Loucy (cell line): ENCODE measurements at regions not wholly inside any gene's neighbourhood (a gene's known extent, or its start where the extent isn't known, plus 50 kb on each side); places are given as distances from the start of the nearest gene placed in this dataset.
A peak's percentile ranks its signal among the peaks of the same experiment; 100 is the strongest.

ENCODE experiments used
- H2AFZ ChIP-seq: fragments of 200-600 bp; sonication (generic); 2 replicates; pipeline ENCODE4 v1.6.0; 2016; ENCODE audit warnings: antibody characterized with exemption, mild to moderate bottlenecking, low read length, moderate library complexity
- H3F3A ChIP-seq: fragments of 200-600 bp; 2 replicates; pipeline ENCODE4 v1.6.0; 2016; ENCODE audit warnings: antibody characterized with exemption, low read depth, mild to moderate bottlenecking
- H3K27me3 ChIP-seq: fragments of 200-600 bp; sonication (generic); 2 replicates; pipeline ENCODE4 v1.6.1; 2014; ENCODE audit warnings: low read length, mild to moderate bottlenecking; ENCODE audit not compliant: insufficient read depth, poor library complexity, severe bottlenecking
- H3K36me3 ChIP-seq: fragments of 200-600 bp; sonication (generic); 2 replicates; pipeline ENCODE4 v1.6.1; 2016; ENCODE audit warnings: low read length; ENCODE audit not compliant: insufficient read depth
- H3K4me1 ChIP-seq: fragments of 200-600 bp; sonication (generic); 2 replicates; pipeline ENCODE4 v1.5.1; 2014; ENCODE audit warnings: low read length, mild to moderate bottlenecking; ENCODE audit not compliant: insufficient read depth, poor library complexity, severe bottlenecking
- H3K4me2 ChIP-seq: fragments of 200-600 bp; sonication (generic); 2 replicates; pipeline ENCODE4 v1.6.0; 2014; ENCODE audit warnings: antibody characterized with exemption, low read length, low read depth, mild to moderate bottlenecking; ENCODE audit not compliant: poor library complexity, severe bottlenecking
- H3K4me3 ChIP-seq: fragments of 200-600 bp; sonication (generic); 2 replicates; pipeline ENCODE4 v1.5.1; 2014; ENCODE audit warnings: low read length, mild to moderate bottlenecking, mixed read lengths; ENCODE audit not compliant: poor library complexity, severe bottlenecking
- H3K79me2 ChIP-seq: fragments of 200-600 bp; sonication (generic); 2 replicates; pipeline ENCODE4 v1.6.1; 2014; ENCODE audit warnings: low read length; ENCODE audit not compliant: insufficient read depth
- H3K9ac ChIP-seq: fragments of 200-600 bp; sonication (generic); 2 replicates; pipeline ENCODE4 v1.6.0; 2014; ENCODE audit warnings: mild to moderate bottlenecking, low read depth, low read length, moderate library complexity; ENCODE audit not compliant: poor library complexity, severe bottlenecking
- H3K9me2 ChIP-seq: fragments of 200-600 bp; sonication (generic); replicated peaks from 2 replicates; pipeline ENCODE4 v1.6.1; 2016; ENCODE audit warnings: low read depth, low read length, mixed read lengths
- H3K9me3 ChIP-seq: fragments of 200-600 bp; sonication (generic); 2 replicates; pipeline ENCODE4 v1.6.1; 2014; ENCODE audit warnings: mild to moderate bottlenecking, antibody characterized with exemption, low read length, low read depth; ENCODE audit not compliant: insufficient read depth
- H4K20me1 ChIP-seq: fragments of 200-600 bp; sonication (generic); 2 replicates; pipeline ENCODE4 v1.6.0; 2014; ENCODE audit warnings: antibody characterized with exemption, low read length, mild to moderate bottlenecking; ENCODE audit not compliant: insufficient read depth, poor library complexity, severe bottlenecking
- EZH2phosphoT487 ChIP-seq: fragments of 200-600 bp; IDR thresholded peaks from 2 replicates; pipeline ENCODE4 v1.6.1; 2018; ENCODE audit warnings: antibody characterized with exemption, mild to moderate bottlenecking, moderate library complexity, borderline replicate concordance
- TF ChIP-seq, protein P1 (sequence below): fragments of 200-600 bp; sonication (generic); conservative IDR thresholded peaks from 2 replicates; pipeline ENCODE4 v1.5.1; 2014; ENCODE audit warnings: mild to moderate bottlenecking, antibody characterized with exemption, low read length

DNA sequence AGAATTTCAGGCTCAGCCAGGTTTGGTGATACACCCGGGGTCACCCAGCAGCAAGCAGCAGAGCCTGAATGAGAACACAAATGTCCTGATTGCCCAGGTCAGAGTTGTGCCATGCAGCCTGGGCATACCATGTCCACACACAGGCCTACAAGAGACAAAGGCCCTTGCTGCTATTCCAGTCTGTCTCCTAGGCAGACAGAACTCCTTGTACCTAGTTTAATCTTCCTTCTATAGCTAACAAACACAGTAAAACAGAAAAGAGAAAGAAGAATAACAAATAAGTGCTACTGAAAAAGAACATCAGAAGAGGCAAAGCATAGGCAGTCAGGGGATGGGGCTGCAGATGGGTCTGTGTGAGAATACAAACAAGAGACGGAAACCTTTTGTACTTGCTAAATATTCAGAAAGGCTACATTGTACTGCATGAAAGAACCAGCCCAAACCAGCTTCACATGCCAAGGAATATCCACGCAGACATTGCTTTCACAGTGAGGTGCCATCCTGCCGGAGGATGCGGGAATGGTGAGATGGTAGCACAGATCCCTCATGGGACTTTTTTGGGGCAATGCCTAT is 401.7 kb downstream of the OMA1 start:
- Histone ChIP-seq H4K20me1 (no peaks in the 10 kb centered on the region), H3K4me3 (no peak overlapping the region), H3K9me3 (peaks cover 12% of the 10 kb centered on the region; the same call in 1 of the 2 replicates), H3K36me3 (no peaks in the 10 kb centered on the region), H3F3A (peaks cover 10% of the 10 kb centered on the region), H3K9me2 (no peaks in the 10 kb centered on the region), H3K9ac (no peak overlapping the region), H3K79me2 (no peaks in the 10 kb centered on the region), H3K4me2 (no peak overlapping the region), H3K4me1 (peaks cover 47% of the 10 kb centered on the region), H3K27me3 (no peaks in the 10 kb centered on the region), H2AFZ (peak overlapping the region; percentile 29)
- TF ChIP-seq, protein P1, sequence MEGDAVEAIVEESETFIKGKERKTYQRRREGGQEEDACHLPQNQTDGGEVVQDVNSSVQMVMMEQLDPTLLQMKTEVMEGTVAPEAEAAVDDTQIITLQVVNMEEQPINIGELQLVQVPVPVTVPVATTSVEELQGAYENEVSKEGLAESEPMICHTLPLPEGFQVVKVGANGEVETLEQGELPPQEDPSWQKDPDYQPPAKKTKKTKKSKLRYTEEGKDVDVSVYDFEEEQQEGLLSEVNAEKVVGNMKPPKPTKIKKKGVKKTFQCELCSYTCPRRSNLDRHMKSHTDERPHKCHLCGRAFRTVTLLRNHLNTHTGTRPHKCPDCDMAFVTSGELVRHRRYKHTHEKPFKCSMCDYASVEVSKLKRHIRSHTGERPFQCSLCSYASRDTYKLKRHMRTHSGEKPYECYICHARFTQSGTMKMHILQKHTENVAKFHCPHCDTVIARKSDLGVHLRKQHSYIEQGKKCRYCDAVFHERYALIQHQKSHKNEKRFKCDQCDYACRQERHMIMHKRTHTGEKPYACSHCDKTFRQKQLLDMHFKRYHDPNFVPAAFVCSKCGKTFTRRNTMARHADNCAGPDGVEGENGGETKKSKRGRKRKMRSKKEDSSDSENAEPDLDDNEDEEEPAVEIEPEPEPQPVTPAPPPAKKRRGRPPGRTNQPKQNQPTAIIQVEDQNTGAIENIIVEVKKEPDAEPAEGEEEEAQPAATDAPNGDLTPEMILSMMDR, result no peak

DNA sequence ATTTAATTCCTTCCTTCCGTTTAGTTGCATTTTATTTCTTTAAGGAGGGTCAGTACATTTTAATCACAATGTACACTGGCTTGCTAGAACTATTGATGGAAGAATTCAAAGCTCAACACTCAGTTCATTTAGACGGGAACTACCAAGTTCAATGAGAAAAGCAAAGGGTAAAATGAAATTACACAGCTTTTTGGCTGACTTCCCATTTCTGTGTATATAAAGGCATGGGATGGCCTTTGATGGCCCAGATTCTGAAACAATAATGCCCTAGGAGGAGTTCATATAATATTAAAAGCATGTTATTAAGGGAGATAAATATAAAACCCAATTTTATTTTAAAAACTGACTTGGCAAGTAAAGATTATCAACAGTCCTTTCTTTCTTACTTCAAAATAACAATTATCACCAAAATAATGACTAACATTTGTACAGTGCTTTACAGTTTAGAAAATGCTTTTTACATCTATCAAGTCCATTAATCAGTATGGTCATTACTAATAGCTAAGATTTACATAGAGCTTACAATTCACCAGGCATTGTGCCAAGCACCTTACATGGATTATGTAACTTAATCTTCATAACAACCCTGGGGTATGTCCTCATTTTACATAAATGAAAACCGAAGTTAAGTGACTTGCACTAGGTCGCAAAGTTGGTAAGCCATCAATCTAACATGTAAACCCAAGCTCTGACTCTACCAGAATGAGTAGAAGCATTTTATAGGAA is 402.4 kb downstream of the OMA1 start:
- Histone ChIP-seq H3K4me2 (no peak overlapping the region), H3K9ac (peak overlapping the region; percentile 1)
- no peak for TF ChIP-seq EZH2phosphoT487
- TF ChIP-seq, protein P1, result no peak

GRCh38 chr1:58136387-58136786 is 410.1 kb downstream of the OMA1 start:
- Histone ChIP-seq H3K27me3 (no peaks in the 10 kb centered on the region), H3K9me3 (peaks cover 30% of the 10 kb centered on the region; the same call in 1 of the 2 replicates), H3K36me3 (no peaks in the 10 kb centered on the region), H4K20me1 (no peaks in the 10 kb centered on the region), H3K9ac (peak overlapping the region; percentile 72), H3K4me1 (peaks cover 45% of the 10 kb centered on the region), H3F3A (peaks cover 20% of the 10 kb centered on the region), H3K4me2 (peak overlapping the region; percentile 71), H3K79me2 (no peaks in the 10 kb centered on the region), H3K4me3 (peak overlapping the region; percentile 57), H3K9me2 (no peaks in the 10 kb centered on the region), H2AFZ (no peak overlapping the region)
- TF ChIP-seq EZH2phosphoT487, result no peak
- TF ChIP-seq, protein P1, result no peak

More for the DNA sequence above, 402.4 kb downstream of the OMA1 start:
- Histone ChIP-seq H3K4me3 (no peak overlapping the region), H2AFZ (peak overlapping the region; percentile 29; the same call in 1 of the 2 replicates), H3K79me2 (no peaks in the 10 kb centered on the region), H3F3A (peaks cover 5% of the 10 kb centered on the region), H3K36me3 (no peaks in the 10 kb centered on the region), H3K9me3 (peaks cover 12% of the 10 kb centered on the region; the same call in 1 of the 2 replicates), H3K27me3 (no peaks in the 10 kb centered on the region), H4K20me1 (no peaks in the 10 kb centered on the region), H3K9me2 (no peaks in the 10 kb centered on the region), H3K4me1 (peaks cover 43% of the 10 kb centered on the region)
